HEK293 (cell line): ENCODE measurements at regions not wholly inside any gene's neighbourhood (a gene's known extent, or its start where the extent isn't known, plus 50 kb on each side); places are given as distances from the start of the nearest gene placed in this dataset.
A peak's percentile ranks its signal among the peaks of the same experiment; 100 is the strongest.

Experiments
- CTCF ChIA-PET: fragments of 350-600 bp; formaldehyde crosslinking; extraction: SDS; loops from one replicate; lab custom pipeline; 2021; ENCODE audit warnings: antibody characterized with exemption; lab: Yijun Ruan, JAX
- POLR2A ChIA-PET: fragments of 300-600 bp; formaldehyde crosslinking; extraction: SDS; loops from one replicate; lab custom pipeline; 2020; ENCODE audit warnings: antibody characterized with exemption, inconsistent platforms; lab: Yijun Ruan, JAX
- H3K27ac ChIP-seq: fragments of 200-500 bp; sonication (Bioruptor generic); 2 replicates; pipeline ENCODE4 v1.5.1; 2014; ENCODE audit warnings: low read depth, low read length, control low read depth, inconsistent platforms; ENCODE audit errors: extremely low read depth
- H3K36me3 ChIP-seq, 2 experiments: fragments of 200-500 bp in 1 of 2; sonication (Bioruptor generic) in 1 of 2; 1 replicate in 1 of 2; 2 replicates in 1 of 2; pipeline ENCODE4 v1.5.1; 2014 to 2017; ENCODE audit warnings: inconsistent platforms in 2 of 2, low read length in 2 of 2; ENCODE audit not compliant: control insufficient read depth in 2 of 2, insufficient read depth in 1 of 2
- H3K4me1 ChIP-seq: fragments of 200-500 bp; sonication (Bioruptor generic); 2 replicates; pipeline ENCODE4 v1.5.1; 2014; ENCODE audit warnings: mild to moderate bottlenecking, low read length, inconsistent platforms; ENCODE audit not compliant: control insufficient read depth, insufficient read depth
- H3K4me3 ChIP-seq: 2 replicates; pipeline ENCODE4 v1.5.1; 2011; ENCODE audit warnings: low read depth, mild to moderate bottlenecking, control low read depth, low read length, moderate library complexity
- H3K9me3 ChIP-seq: fragments of 200-500 bp; sonication (Bioruptor generic); 2 replicates; pipeline ENCODE4 v1.5.1; 2014; ENCODE audit warnings: low read depth, low read length, inconsistent platforms; ENCODE audit not compliant: control insufficient read depth, insufficient read depth
- GLI4 ChIP-seq: fragments of 450-650 bp; formaldehyde crosslinking; IDR thresholded peaks from 2 replicates; pipeline ENCODE4 v1.5.1; 2016; ENCODE audit warnings: missing biosample characterization, missing genetic modification characterization
- HOXC10 ChIP-seq: sonication (generic); formaldehyde crosslinking; IDR thresholded peaks from 2 replicates; pipeline ENCODE4 v1.8.1; 2023; ENCODE audit warnings: mild to moderate bottlenecking, missing genetic modification reagents
- KLF8 ChIP-seq: fragments of 450-650 bp; formaldehyde crosslinking; IDR thresholded peaks from 2 replicates; pipeline ENCODE4 v1.5.1; 2016; ENCODE audit warnings: missing biosample characterization, missing genetic modification characterization
- MZF1 ChIP-seq: fragments of 450-650 bp; formaldehyde crosslinking; IDR thresholded peaks from 2 replicates; pipeline ENCODE4 v1.5.1; 2017; ENCODE audit warnings: missing biosample characterization, missing genetic modification characterization, borderline replicate concordance
- PBX3 ChIP-seq: sonication (generic); formaldehyde crosslinking; IDR thresholded peaks from 2 replicates; pipeline ENCODE4 v1.8.1; 2022; ENCODE audit warnings: mild to moderate bottlenecking, moderate library complexity, missing genetic modification reagents
- ZBTB1 ChIP-seq: fragments of 450-650 bp; formaldehyde crosslinking; IDR thresholded peaks from 2 replicates; pipeline ENCODE4 v1.5.1; 2016; ENCODE audit warnings: missing biosample characterization, missing genetic modification characterization
- ZBTB20 ChIP-seq: fragments of 450-650 bp; formaldehyde crosslinking; IDR thresholded peaks from 2 replicates; pipeline ENCODE4 v1.5.1; 2016; ENCODE audit warnings: missing biosample characterization, missing genetic modification characterization
- ZNF121 ChIP-seq: fragments of 450-650 bp; formaldehyde crosslinking; IDR thresholded peaks from 2 replicates; pipeline ENCODE4 v1.5.1; 2016; ENCODE audit warnings: missing biosample characterization, missing genetic modification characterization
- ZNF23 ChIP-seq: fragments of 450-650 bp; formaldehyde crosslinking; IDR thresholded peaks from 2 replicates; pipeline ENCODE4 v1.5.1; 2016; ENCODE audit warnings: missing biosample characterization, missing genetic modification characterization, borderline replicate concordance
- ZNF48 ChIP-seq: fragments of 450-650 bp; formaldehyde crosslinking; IDR thresholded peaks from 2 replicates; pipeline ENCODE4 v1.5.1; 2016; ENCODE audit warnings: missing biosample characterization, missing genetic modification characterization
- ZNF501 ChIP-seq: fragments of 450-650 bp; formaldehyde crosslinking; IDR thresholded peaks from 2 replicates; pipeline ENCODE4 v1.5.1; 2016; ENCODE audit warnings: missing biosample characterization, missing genetic modification characterization
- ZNF555 ChIP-seq: fragments of 450-650 bp; formaldehyde crosslinking; conservative IDR thresholded peaks from 2 replicates; pipeline ENCODE4 v1.5.1; 2017; ENCODE audit warnings: missing biosample characterization, mild to moderate bottlenecking, missing genetic modification characterization, inconsistent platforms
- ZNF645 ChIP-seq: fragments of 450-650 bp; formaldehyde crosslinking; IDR thresholded peaks from 2 replicates; pipeline ENCODE4; 2016; ENCODE audit warnings: missing biosample characterization, missing genetic modification characterization
- ZNF654 ChIP-seq: fragments of 450-650 bp; formaldehyde crosslinking; IDR thresholded peaks from 2 replicates; pipeline ENCODE4 v1.5.1; 2016; ENCODE audit warnings: low read depth, missing biosample characterization, missing genetic modification characterization
- ZNF785 ChIP-seq: fragments of 450-650 bp; formaldehyde crosslinking; IDR thresholded peaks from 2 replicates; pipeline ENCODE4 v1.5.1; 2016; ENCODE audit warnings: missing biosample characterization, missing genetic modification characterization
- ZSCAN4 ChIP-seq: fragments of 450-650 bp; formaldehyde crosslinking; IDR thresholded peaks from 2 replicates; pipeline ENCODE4 v1.5.1; 2017; ENCODE audit warnings: missing biosample characterization, missing genetic modification characterization

GRCh38 chr20:57092112-57092899, 174.1 kb downstream of the BMP7 start (continued):
- TF ChIP-seq PBX3 (no peak), ZSCAN4 (tag by site-specific recombination) (peak; percentile 51; the same call in 1 of the 2 replicates), HOXC10 (CRISPR knock-in tag) (no peak), KLF8 (tag by site-specific recombination) (peak; percentile 57; the same call in 1 of the 2 replicates), ZBTB20 (tag by site-specific recombination) (no peak)

GRCh38 chr20:57092900-57093530, 173.4 kb downstream of the BMP7 start:
- no peak overlapping the region for H3K27ac ChIP-seq
- POLR2A ChIA-PET: no interaction called here
- H3K4me3 ChIP-seq: no peak overlapping the region
- no peaks in the 10 kb centered on the region for H3K36me3 ChIP-seq
- H3K4me1 ChIP-seq: no peaks in the 10 kb centered on the region
- H3K9me3 ChIP-seq: no peaks in the 10 kb centered on the region
- TF ChIP-seq ZNF121 (tag by site-specific recombination) (no peak), ZBTB20 (tag by site-specific recombination) (no peak), ZNF555 (tag by site-specific recombination) (no peak)
- CTCF ChIA-PET: interaction anchor here (0.6 to 7.2 kb wide), 6 partner anchors 169 to 538 kb away, joined by 3 to 165 read pairs (median 4); partner anchors contain the start of gene SPO11

GRCh38 chr20:57093766-57094165, 172.7 kb downstream of the BMP7 start:
- no peaks in the 10 kb centered on the region for H3K36me3 ChIP-seq
- no peaks in the 10 kb centered on the region for H3K4me1 ChIP-seq
- POLR2A ChIA-PET: no interaction called here
- H3K4me3 ChIP-seq: no peak overlapping the region
- no peak overlapping the region for H3K27ac ChIP-seq
- no peak for TF ChIP-seq PBX3
- no peak for TF ChIP-seq ZNF48 (tag by site-specific recombination)
- TF ChIP-seq ZNF645 (tag by site-specific recombination): no peak
- TF ChIP-seq GLI4 (tag by site-specific recombination): no peak
- no peak for TF ChIP-seq ZBTB1 (tag by site-specific recombination)
- no peak for TF ChIP-seq ZBTB20 (tag by site-specific recombination)
- TF ChIP-seq ZNF23 (tag by site-specific recombination): no peak
- TF ChIP-seq ZNF785: no peak
- TF ChIP-seq MZF1 (tag by site-specific recombination): no peak
- TF ChIP-seq ZNF654: no peak
- TF ChIP-seq ZNF501 (tag by site-specific recombination): no peak
- TF ChIP-seq, all 188 proteins: peak for 0
- CTCF ChIA-PET: interaction anchor here (0.6 to 7.2 kb wide), 3 partner anchors 189 to 303 kb away, joined by 3 to 165 read pairs (median 3); no protein-coding TSS in a partner anchor
- H3K9me3 ChIP-seq: no peaks in the 10 kb centered on the region
